GM19438 (cell line): ENCODE measurements at regions not wholly inside any gene's neighbourhood (a gene's known extent, or its start where the extent isn't known, plus 50 kb on each side); places are given as distances from the start of the nearest gene placed in this dataset.
"Not testable (repeated sequence)": the region's sequence is repeated elsewhere in the genome, so short reads cannot be mapped to it uniquely, and the experiment has no call there.

Experiments
- ATAC-seq: cut with Tn5 transposase; IDR thresholded peaks from one replicate; pipeline ENCODE4 v1.9.1; 2021; ENCODE audit warnings: low read depth; ENCODE audit not compliant: unreplicated experiment

DNA sequence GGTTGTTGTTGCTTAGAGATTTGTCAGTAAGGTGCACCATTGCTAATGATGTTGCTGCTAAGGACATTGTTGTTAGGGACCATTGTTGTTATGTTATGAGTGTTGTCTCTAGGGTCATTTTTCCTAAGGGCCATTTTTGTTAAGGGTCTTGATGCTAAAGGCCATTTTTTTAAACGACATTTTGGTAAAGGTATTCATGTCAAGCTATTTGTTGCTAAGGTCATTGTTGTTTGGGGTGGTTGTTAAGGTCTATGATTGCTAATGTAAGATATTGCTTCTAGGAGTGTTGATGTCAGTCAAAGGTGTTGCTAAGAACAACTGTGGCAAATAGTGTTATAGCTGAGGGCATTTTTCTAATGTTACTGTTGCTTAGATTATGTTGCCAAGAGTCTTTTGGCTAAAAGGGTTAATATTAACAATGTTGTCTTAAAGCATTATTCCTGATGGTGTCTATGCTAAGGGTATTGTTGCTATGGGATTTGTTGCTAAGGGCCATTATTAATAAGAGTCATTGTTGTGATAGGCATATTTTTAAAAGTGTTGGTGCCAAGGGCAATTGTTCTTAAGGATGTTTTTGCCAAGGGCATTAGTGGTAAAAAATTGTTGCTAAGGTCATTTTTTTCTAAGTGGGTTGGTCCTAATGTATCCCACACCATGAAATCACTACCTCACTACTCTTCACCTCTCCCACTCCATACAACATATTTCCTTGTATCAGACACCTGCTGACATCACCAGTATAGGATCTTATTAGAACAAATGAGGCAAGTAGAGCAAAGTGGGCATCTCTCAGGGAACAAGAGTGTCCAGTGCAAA lies 56.2 kb downstream of the SPATA31A6 start:
- ATAC-seq, result not testable (repeated sequence)

DNA sequence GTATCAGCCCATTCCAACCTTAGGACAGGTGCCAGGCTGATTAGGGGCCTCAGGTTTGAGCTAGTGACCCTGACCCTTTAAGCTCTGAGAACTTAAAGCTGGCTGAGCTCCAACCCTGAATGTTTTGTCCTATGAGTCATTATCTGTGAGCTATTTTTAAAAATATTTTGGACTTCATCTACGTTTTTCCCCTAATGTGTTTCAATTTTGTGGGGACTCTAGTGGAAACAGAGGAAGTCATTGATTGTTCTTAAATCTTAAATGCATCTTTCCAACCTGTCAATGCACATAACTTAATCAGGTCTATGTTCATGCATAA lies 56.8 kb downstream of the SPATA31A6 start:
- ATAC-seq, result not testable (repeated sequence)

DNA sequence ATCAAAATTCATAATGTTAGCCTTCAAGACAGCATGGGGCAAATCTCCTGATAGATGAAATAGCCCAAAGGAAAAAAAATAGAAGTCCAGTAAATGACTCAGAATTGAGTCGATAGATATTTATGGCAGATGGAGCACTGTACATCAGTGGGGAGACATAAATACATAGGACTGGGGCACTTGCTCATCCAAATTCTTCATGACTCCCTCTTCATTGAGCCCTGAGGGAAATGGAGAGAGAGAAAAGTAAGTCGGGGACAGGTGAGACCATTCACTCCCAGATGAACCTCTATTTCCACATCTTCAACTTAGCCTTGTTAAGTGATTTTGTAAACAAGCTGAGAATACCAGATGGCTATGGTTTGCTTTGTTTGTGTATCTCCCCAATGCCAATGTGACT lies 59.8 kb downstream of the SPATA31A6 start:
- not testable (repeated sequence) for ATAC-seq

DNA sequence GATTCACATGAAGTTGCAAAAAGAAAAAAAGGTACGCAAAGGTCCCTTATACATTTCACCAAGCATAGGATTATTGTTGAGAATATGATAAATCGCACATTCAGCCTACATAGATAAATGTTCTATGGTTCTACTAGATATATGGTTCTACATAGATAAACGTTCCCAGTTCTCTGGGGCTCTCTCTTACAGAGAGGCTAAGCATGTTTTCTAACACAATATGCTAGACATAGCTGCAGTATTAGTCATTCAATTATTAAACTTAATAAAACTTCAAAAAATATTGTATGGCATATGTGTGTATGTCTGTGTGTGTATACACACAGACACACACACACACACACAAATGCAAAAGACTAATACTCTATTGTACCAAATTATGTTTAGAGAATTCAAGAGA lies 60.4 kb downstream of the SPATA31A6 start:
- not testable (repeated sequence) for ATAC-seq

DNA sequence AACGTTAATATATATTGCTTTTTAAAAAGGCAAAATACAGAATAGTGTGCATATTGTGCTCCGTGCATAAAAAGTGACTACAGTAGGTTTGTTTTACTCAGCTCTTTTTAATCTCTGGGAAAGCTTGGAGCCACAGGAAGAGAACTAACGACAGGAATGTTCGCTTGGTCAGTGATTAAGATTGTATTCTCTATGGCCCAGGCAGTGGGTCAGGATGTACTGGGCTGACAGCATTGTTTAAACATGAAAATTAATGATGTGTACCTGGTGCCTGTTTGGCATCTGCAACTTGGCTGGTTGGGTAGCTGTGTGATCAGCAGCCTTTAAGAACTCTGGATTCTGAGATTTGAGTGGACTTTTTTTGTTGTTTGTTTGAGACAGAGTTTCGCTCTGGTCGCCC lies 85.3 kb downstream of the SPATA31A6 start:
- not testable (repeated sequence) for ATAC-seq

DNA sequence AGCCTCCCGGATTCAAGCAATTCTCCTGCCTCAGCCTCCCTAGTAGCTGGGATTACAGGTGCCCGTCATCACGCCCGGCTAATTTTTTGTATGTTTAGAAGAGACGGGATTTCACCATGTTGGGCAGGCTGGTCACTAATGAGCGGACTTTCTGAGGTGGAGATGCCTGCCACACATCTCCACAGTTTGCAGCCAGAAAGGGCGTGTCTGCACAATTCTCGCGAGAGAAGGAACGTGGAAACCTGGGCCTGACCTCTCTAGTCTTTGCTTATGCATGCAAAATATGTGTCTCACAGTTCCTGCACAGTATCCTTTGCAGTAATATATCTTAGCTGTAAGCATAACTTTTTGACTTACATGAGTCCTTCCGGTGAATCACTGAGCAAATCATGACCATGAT lies 85.7 kb downstream of the SPATA31A6 start:
- ATAC-seq, result not testable (repeated sequence)

DNA sequence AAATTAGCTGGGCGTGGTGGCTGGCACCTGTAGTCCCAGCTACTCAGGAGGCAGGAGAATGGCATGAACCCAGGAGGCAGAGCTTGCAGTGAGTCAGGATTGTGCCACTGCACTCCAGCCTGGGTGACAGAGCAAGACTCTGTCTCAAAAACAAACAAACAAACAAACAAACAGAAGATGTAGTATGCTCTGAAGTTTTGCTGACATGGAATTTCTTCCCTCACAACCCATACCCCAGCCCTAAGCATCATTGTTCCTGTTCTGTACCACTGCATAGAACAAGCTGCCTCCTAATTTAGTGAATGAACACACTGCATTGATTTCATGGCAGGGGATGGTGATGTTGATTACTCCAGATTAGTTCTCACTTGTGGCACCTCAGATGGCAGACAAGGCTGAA lies 89.7 kb downstream of the SPATA31A6 start:
- ATAC-seq, result not testable (repeated sequence)

DNA sequence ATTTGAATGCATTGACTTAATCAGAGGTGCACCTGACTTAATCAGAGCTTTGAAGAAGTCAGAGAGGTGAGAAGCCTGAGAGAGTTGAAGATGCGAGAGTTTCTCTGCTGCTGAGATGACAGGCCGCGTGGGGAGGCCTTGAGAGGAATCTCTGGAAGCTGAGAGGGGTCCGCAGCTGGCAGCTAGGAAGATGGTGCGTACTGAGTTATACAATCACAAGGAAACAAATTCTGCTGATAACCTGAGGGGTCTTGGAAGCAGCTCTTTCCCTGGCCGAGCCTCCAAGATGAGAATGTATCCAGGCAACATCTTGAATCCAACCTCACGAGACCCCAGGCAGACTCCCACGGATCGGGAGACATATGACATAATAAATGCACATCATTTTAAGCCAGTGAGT lies 91.7 kb downstream of the SPATA31A6 start:
- no peak for ATAC-seq

DNA sequence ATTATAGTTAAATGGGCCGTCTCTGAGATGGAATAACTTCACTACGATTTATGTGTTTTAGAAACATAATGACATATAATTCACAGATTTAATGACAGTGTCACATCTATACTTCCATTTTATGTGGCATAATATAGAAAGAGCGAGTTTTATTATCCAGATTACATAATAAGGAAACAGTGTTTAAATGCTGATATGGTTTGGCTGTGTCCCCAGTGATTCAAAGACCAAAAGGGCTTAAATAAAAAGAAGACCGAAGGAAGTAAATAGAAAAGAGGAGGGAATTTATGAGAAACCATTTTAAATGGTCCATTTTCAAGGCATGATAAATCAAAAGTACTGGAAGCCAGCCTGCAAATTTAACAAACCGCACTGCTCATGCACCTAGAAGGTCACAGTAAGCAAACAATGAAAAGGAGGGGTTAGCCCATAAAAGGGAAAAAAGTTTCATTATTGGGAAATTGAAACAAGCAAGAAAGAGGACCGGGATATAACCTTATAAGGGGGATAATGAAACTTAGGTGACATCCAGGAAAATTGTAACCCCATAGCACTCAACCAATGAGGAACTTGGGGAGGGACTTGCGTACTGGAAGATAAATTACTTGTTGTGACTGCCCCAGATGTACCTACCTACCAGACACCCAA lies 99.2 kb downstream of the SPATA31A6 start:
- not testable (repeated sequence) for ATAC-seq

DNA sequence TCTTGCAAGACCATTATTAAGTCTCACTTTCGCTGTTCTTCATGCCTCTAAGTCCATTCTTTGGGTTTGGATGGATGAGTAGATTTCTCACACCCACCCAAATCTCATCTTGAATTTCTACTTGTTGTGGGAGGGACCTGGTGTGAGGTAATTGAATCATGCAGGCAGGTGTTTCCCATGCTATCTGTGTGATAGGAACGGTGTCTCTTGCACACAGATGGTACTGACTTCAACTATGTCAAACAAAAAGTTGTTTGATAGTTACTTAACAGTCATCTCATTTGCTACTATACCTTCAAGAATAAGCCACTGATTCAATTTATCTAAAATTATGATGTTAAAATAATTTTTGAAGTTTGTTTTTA lies 99.7 kb downstream of the SPATA31A6 start:
- not testable (repeated sequence) for ATAC-seq

DNA sequence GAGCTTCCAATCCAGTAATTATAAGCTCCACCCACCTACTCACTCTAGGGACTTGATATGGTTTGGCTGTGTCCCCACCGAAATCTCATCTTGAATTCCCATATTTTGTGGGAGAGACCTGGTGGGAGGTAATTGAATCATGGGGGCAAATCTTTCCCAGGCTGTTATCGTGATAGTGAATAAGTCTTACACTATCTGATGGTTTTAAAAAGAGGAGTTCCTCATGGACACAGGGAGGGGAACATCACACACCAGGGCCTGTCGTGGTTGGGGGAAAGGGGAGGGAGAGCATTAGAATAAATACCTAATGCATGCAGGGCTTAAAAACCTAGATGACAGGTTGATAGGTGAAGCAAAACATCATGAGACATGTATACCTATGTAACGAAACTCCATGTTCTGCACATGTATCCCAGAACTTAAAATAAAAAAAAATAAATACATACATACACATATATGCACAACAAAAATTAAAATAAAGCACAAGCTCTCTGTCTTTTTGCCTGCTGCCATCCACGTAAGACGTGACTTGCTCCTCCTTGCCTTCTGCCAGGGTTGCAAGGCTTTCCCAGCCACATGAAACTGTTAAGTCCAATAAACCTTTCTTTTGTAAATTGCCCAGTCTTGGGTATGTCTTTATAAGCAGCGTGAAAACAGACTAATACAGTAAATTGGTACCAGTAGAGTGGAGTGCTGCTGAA lies 102.8 kb downstream of the SPATA31A6 start:
- not testable (repeated sequence) for ATAC-seq

DNA sequence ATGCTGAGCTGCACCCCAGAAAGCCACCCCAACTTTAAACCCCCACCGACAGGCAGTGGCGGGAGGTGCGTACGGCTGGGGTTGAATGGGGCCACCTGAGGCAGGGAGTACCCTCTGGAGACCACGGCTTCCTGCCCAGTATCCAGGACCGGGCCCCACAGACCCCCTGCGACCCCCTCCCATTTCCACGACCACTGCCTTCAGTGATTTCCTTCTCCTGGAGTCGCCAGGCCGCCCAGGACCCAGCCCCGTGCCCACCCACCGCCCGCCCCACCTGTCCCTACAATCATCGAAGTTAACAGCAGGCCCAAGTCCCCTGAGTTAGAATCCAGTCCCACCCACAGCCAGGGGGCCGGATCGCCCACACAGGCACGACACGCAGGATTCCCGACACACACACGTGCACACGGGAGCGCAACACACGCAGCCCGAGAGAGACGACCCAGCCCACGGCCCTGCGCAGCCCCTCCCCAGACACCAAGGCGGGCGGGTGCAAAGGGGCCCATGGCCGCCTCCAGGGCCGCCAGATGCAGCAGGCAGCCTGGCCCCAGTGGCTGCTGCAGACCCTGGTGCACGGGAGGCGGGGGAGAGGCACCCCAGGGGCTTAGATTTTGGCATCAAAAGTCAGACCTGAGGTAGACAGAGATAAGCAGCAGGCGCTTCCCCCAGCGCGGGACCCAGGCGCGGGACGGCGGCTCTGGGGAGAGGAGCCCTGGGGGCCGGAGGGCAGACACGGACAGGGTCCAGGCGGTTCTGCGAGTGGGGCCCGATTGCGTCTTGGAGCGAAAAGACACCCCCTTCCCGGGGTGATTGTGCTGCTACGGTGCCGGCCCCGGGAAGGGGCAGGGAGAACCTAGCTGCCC lies 104.8 kb downstream of the SPATA31A6 start:
- not testable (repeated sequence) for ATAC-seq

DNA sequence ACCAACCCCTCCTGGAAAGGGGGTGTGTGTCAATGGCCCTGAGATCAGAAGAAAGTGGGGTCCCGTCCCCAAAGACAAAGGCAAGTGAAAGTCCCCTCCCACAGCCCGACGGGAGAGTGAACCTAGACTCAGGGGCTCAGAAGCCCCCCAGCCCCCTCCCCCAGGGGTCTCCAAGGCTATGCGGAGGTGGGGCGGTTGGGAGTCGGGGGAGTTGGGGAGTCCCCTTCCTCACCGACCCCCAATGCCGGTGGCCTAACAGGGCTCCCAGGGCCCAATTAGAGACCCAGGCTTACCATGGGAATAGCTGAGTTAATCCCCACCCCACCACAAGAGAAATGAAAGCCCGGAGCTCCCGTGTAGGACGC lies 105.4 kb downstream of the SPATA31A6 start:
- not testable (repeated sequence) for ATAC-seq

DNA sequence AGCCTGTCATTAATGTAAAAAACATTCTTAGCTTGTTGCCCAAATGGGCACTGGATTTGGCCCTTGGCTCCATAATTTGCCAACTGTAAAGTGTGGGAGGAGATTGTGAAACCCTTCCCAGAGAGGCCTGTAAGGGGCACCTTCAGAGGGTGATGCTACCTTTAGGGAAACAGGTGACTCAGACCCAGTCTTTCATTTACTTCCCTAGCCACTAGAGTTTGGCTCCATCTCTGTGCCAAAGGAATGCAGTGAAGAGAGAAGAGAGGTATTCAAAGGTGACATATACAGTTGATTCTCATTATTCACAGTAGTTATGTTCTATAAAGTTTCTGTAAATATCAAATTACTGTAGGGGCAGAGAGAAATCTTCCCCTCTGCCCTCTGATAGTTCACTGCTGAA lies 116.7 kb downstream of the SPATA31A6 start:
- ATAC-seq, result not testable (repeated sequence)

DNA sequence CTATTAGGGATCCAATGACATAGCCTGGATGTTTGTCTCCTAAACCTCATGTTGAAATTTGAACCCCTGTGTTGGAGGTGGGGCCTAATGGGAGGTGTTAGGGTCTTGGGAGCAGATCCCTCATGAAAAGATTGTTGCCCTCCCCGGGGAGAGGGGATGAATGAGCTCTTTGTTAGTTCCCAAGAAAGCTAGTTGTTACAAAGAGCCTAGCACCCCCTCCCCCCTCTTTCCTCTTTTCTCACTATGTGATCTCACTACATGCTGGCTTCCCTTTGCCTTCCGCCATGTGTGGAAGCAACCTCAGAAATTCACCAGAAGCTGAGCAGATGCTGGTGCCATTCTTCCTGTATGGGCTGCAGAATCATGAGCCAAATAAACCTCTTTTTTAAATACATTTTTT lies 123.2 kb downstream of the SPATA31A6 start:
- not testable (repeated sequence) for ATAC-seq

DNA sequence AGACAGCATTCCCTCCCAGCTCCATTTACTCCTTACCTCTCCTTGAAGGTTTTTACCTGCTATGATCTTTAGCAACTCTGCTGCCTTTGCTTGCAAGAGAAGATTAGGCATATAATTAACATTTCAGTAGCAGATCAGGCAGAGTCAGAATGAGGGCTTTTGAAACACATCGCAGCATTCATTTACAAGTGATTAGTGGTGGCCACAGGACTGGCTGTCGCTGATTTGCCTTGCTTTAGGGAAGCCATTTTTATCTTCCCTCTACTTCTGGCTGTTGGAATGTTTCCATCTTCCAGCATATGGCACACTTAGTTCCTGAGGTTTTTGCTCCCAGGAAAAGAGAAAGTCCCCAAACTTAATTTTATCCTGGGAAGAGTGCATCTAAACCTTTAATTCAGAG lies 124.0 kb downstream of the SPATA31A6 start:
- ATAC-seq, result not testable (repeated sequence)

DNA sequence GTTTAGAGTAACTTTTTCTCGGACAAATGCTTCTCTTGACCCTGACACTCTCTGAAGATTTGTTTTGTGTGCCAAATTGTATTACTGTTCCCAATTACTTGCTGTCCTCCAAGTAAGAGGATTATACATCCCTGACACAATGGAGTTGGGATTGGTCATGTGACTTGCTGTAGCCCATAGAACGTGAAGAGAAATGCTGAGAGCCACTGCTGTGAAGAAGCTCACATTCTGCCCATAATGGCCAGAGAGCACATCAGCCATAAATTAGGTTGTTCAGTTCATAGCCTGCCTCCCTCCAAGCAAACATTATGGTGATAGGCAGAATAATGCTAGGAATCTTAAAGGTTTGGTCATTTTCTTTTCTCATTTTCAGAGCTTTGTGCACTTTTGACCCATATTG lies 127.5 kb downstream of the SPATA31A6 start:
- not testable (repeated sequence) for ATAC-seq

DNA sequence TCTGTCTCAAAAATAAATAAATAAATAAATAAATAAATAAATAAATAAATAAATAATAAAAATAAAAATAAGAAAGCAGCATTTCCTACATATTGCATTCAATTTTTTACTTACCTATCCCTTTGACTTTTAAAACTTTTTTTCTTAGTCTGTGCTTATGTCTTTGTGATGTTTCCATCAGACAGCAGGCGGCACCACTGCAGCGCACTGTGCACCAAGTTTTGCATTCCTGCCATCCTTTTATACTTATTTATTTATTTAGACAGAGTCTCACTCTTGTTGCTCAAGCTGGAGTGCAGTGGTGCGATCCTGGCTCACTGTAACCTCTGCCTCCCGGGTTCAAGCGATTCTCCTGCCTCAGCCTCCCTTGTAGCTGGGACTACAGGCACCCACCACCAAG lies 132.6 kb downstream of the SPATA31A6 start:
- not testable (repeated sequence) for ATAC-seq

DNA sequence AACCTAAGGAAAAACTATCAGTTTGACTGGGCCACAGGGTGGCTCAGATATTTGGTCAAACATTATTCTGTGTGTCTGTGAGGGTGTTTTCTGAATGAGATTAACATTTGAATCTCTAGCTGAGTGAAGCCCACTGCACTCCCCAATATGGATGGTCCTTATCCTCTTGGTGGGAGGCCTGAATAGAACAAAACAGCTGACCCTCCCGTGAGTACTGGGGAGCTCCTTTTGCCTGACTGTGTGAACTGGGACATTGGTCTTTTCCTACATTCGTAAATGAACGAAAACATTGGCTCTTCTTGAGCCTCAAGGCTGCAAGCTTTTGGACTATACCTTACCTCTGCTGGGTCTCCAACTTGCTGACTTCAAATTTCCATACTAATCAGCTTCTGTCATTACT lies 134.2 kb downstream of the SPATA31A6 start:
- ATAC-seq, result not testable (repeated sequence)

DNA sequence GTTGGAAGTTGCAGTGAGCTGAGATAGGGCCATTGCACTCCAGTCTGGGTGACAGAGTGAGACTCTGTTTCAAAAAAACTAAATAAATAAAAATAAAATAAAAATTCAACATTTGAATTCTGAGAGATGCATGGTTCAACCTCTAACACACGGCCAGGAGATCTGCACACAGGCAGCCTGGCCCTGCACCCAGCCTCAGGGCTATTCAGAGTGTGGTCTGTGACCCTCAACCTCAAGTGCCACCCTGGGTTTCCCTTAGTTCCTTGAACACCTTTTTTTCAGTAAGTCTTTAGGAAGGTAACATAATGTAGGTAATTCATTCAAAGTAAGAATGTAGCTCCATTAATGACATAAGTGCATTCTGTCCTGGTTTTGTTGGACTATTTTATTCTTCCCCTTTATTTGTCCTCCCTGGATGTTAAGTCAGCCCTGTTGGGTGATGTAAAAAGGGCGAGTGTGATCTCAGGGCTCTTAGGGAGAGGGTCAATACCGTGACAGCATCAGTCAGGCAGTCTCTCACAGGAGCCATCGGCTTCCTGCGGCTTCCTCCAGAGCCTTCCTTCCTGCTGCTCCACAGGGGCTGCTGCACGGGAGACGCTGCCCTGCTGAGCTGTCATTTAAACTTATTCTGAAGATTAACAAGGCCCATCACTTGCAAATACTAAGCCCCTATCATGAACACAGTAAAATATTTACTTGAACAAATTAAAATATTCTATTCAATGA lies 139.8 kb downstream of the SPATA31A6 start:
- ATAC-seq, result not testable (repeated sequence)
